ENCODE measurements at regions not wholly inside any gene's neighbourhood (a gene's known extent, or its start where the extent isn't known, plus 50 kb on each side); places are given as distances from the start of the nearest gene placed in this dataset.

GRCh38 chr1:195158091-195158490, 1450.1 kb downstream of the KCNT2 start:
- no peak for DNase-seq

GRCh38 chr1:195153107-195153506, 1455.1 kb downstream of the KCNT2 start:
- no peak for DNase-seq

GRCh38 chr1:195150768-195151167, 1457.5 kb downstream of the KCNT2 start:
- DNase-seq, result no peak

GRCh38 chr1:195141294-195141693, 1466.9 kb downstream of the KCNT2 start:
- no peak for DNase-seq

GRCh38 chr1:195130598-195130997, 1477.6 kb downstream of the KCNT2 start:
- no peak for DNase-seq

GRCh38 chr1:195122497-195122896, 1485.7 kb downstream of the KCNT2 start:
- no peak for DNase-seq

- no peak for DNase-seq
These were observed 1494.8 kb downstream of the KCNT2 start for GRCh38 chr1:195113471-195113870.

GRCh38 chr1:195105773-195106172, 1502.5 kb downstream of the KCNT2 start:
- DNase-seq, result no peak

GRCh38 chr1:195105281-195105680, 1503.0 kb downstream of the KCNT2 start:
- DNase-seq, result no peak

GRCh38 chr1:195097316-195097715, 1510.9 kb downstream of the KCNT2 start:
- DNase-seq, result no peak

GRCh38 chr1:195096051-195096521, 1512.2 kb downstream of the KCNT2 start:
- no peak for DNase-seq

- DNase-seq, result no peak
These were observed 1523.0 kb downstream of the KCNT2 start for GRCh38 chr1:195085196-195085595.

- DNase-seq, result no peak
These were observed 1526.1 kb downstream of the KCNT2 start for GRCh38 chr1:195082183-195082582.

GRCh38 chr1:195076682-195077081, 1531.6 kb downstream of the KCNT2 start:
- no peak for DNase-seq

GRCh38 chr1:195075973-195076372, 1532.3 kb downstream of the KCNT2 start:
- no peak for DNase-seq

- DNase-seq, result no peak
These were observed 1536.8 kb downstream of the KCNT2 start for GRCh38 chr1:195071461-195071860.

- DNase-seq, result no peak
These were observed 1542.8 kb downstream of the KCNT2 start for GRCh38 chr1:195065437-195065836.

- DNase-seq, result no peak
These were observed 1543.9 kb downstream of the KCNT2 start for GRCh38 chr1:195064358-195064757.

- DNase-seq, result no peak
These were observed 1554.0 kb downstream of the KCNT2 start for GRCh38 chr1:195054217-195054687.

GRCh38 chr1:195053478-195053877, 1554.8 kb downstream of the KCNT2 start:
- no peak for DNase-seq

- DNase-seq, result no peak
These were observed 1560.5 kb downstream of the KCNT2 start for GRCh38 chr1:195047772-195048171.

- no peak for DNase-seq
These were observed 1563.2 kb downstream of the KCNT2 start for GRCh38 chr1:195045072-195045471.

GRCh38 chr1:195030793-195031192, 1577.4 kb downstream of the KCNT2 start:
- no peak for DNase-seq

GRCh38 chr1:195026792-195027191, 1581.4 kb downstream of the KCNT2 start:
- DNase-seq, result no peak

- DNase-seq, result no peak
These were observed 1588.9 kb downstream of the KCNT2 start for GRCh38 chr1:195019385-195019784.

GRCh38 chr1:195012995-195013394, 1595.2 kb downstream of the KCNT2 start:
- DNase-seq, result no peak
